Suppressor macrophage (primary cell): ENCODE measurements at regions not wholly inside any gene's neighbourhood (a gene's known extent, or its start where the extent isn't known, plus 50 kb on each side); places are given as distances from the start of the nearest gene placed in this dataset.
A peak's percentile ranks its signal among the peaks of the same experiment; 100 is the strongest.
"Not testable (repeated sequence)": the region's sequence is repeated elsewhere in the genome, so short reads cannot be mapped to it uniquely, and the experiment has no call there.

ENCODE experiments used
- DNase-seq, 4 experiments: peaks; one replicate each; pipeline ENCODE4 v3.0.0-alpha.2; 2020 to 2022

GRCh38 chr6:17012421-17013225 lies 89.2 kb upstream of the STMND1 start:
- no peak for DNase-seq

DNA sequence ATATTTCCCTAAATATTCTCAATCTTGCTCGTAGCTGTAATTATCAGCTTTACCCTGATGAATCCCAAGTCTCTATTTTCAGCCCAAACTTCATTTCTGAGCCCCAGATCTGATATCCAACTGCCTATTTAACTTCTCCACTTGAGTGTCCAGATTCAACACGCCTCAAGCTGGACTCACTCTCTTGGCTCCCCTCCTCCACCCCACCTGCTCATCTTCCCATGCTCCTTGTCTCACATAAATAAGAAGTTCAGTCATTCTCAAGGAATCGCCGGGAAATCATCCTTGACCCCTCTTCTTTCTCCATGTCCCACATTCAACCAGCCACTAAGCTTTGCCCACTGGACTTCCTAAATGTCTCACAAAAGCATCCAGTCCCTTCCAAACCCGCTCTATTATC lies 89.9 kb upstream of the STMND1 start:
- DNase-seq, result no peak

- DNase-seq, result no peak
Observed at GRCh38 chr6:17007749-17008148, 94.1 kb upstream of the STMND1 start.

DNA sequence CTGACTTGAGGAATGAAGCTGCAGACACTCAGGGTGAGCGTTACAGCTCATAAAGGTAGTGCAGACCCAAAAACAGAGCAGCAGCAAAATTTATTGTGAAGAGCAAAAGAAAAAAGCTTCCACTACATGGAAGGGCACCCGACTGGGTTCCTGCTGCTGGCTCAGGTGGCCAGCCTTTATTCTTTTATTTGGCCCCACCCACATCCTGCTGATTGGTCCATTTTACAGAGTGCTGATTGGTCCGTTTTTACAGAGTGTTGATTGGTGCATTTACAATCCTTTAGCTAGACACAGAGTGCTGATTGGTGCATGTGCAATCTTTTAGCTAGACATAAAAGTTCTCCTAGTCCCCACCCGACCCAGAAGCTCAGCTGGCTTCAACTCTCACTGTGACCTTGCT lies 95.3 kb upstream of the STMND1 start:
- no peak for DNase-seq

DNA sequence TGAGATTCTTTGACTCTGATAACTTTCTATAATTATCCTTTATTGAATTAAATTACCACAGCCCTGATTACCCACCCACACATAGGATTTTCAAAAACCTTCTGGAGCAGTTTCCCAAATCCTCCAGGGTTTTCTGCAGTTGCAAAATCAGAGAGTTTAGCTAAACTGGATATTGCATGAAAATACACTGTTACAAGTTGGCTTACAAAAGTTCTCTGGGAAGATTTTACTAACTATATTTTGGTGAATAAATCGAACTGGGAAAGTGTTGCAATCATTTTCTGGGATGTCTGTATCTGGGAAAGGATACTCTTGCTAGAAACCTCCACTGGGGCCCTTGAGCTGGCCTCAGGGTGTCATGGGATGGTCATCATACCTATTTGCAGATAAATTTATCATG lies 97.6 kb upstream of the STMND1 start:
- DNase-seq, result no peak

DNA sequence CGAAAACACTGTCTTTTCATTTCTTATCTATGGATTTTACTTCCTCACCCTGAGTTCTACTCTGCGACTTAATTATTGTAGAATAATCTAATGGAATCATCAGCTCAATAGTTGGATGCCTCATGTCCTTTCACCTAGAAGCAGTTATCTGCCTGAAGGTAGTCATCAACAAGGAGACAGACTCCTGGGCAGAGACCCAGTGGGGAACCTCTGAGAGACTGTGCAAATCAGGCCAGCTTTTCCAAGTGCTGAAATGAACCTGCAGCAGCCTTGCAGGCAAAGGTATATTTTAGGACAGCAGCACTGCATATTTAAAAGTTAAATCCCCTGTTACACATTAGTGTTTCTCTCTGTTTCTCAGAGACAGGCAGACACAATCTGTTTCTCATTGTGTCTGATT lies 99.7 kb upstream of the STMND1 start:
- no peak for DNase-seq

DNA sequence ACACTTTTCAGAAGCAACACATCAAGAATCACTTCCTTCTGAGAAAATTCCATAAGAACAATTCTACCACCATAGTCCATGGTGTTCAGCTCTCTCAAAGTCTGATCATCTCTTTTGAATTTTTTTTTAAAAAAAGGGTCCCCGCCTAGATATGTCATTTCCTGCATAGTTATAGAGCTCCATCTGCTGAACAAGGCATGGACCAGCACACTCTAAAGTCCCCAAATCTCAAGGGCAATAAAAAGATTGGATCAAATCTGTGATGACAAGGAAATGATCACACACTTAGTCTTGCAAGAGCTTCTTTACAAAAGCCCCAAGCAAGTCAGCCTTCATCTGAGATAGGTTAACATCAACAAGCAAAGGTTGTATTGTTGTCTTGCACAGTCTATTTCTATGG lies 100.7 kb upstream of the STMND1 start:
- no peak for DNase-seq

DNA sequence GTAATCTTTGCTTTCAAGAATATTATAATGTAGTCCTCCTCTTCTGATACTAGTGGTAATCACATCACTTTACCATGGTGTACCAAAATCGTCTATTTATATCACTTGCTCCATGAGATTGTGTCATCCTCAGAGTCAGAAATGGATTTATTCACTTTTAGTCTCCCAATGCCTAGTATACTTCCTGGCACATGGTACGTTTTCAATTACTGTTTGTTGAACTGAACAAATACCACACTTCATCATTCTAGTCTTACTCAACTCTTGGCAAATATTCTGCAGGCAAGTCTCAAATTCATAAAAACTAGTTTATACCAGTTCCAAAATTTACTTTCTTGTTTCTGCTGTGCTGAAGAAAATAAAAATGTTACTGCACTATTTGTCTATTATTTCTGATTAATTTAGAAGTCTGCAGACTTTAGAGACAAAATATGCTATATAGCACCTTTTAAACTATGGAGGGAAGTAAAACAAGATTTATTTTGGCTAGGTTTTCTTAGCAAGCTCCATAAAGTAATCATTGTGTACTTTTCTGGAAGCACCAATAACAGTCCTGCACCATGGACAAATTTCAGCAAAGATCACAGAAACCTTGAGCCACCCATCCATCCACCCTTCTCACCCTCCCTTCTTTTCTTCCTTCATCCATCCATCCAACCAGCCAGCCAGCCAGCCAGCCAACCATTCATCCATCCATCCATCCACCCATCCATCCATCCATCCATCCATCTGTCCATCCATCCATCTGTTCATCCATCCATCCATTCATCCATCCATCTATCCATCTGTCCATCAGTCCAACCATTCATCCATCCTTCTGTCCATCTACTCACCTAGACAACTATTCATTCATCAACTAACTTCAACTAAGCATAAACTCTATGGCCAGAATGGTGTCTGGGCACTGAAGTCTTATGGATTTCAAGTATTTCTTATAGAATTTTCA lies 102.1 kb upstream of the STMND1 start:
- no peak for DNase-seq

- no peak for DNase-seq
Observed at GRCh38 chr6:16998461-16998860, 103.4 kb upstream of the STMND1 start.

DNA sequence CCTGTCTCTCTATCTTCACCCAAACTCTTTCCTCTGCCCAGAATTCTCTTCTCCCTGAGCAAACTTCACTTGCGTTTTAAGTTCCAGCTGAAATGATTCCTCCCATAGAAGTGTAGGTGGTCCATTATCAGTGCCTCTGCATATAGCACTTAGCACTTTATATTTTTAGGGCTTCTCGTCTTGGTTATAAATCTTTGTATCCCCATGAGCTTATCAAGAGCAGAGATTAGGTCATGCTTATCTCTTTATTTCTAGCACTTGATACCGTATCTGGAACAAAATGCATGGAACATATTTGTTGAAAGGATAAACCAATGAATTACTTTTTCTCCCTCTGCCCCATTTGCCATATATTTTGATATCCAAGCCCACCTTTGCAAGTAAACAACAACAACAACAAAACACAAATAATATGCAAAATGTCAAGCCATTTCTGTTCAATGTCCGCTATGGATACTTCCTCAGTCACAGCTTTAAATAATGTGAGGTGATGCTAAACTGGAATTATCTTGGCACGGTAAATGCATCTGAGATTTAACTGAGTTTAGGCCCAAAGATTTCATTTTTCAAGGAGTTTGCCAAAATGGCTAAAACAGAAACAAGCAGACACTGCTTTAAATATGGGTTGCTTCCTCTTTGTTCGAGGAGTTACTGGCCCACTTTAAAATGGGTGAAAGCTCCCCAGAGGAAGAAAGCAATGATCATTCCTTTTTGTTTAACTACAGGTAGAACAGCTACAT lies 106.2 kb upstream of the STMND1 start:
- peak in 1 of 4 experiments; percentile 22 for DNase-seq

DNA sequence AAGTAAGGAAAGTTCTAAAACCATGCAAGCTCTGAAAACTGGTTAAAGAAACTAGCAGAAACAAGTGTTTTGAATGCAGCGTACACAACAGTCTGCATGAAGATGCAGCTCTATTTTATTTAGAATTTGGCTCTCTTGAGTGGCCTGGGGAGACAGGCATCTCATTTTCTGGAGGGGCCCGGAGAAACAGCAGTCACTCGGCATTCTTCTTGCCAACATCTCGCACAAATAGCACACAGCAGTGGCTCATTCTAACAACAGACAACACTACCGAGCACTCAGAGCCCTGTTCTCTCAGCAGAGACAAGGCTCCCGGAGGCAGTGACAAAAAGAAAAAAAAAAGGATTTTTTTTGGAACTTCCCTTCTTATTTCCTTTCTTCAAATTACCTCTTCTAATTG lies 108.5 kb upstream of the STMND1 start:
- no peak for DNase-seq

- DNase-seq, result no peak
Observed at GRCh38 chr6:16991981-16992629, 109.7 kb upstream of the STMND1 start.

GRCh38 chr6:16989976-16990375 lies 111.9 kb upstream of the STMND1 start:
- not testable (repeated sequence) for DNase-seq

GRCh38 chr6:16989382-16989781 lies 112.5 kb upstream of the STMND1 start:
- no peak for DNase-seq

- DNase-seq, result no peak
Observed at GRCh38 chr6:16987996-16988395, 113.9 kb upstream of the STMND1 start.

DNA sequence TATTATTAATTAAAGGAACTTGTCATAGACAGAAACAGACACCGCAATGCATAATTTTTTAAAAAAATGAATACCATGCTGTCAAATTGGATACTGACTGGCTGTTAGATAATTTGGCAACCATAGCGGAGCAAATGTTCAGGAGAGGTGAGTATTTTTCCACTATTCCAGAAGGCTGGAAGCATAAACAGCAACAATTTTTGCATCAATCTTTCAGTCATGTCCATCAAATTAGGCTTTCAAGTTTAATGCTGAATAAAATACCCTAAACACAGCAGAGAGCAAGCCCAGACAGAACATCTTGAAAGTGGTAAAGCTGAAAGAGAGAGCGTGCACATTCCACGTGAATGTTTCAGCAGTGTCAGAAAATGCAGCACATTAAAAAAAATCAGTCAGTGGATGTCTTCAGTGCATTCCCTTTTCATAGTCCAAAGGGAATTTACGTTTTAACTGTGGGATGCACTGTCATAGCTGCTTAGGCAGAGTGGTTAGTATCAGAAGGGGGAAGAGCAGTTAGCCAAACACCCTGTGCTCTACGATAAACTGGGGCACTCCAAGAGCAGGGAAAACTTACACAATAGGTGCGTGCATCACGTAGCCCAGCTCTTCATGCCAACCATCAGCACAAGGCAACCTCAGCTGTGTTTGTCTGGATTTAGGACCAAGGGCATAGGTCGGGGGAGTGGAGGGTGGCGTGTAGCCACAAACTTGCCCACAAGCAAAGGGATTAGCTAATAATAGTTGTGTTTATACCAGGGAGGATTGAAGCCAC lies 116.2 kb upstream of the STMND1 start:
- peak in 3 of 4 experiments; percentile 24 to 45 (median 37) for DNase-seq

- DNase-seq, result peak; percentile 38 to 64 (median 53)
Observed at GRCh38 chr6:16982807-16983206, 119.0 kb upstream of the STMND1 start.

DNA sequence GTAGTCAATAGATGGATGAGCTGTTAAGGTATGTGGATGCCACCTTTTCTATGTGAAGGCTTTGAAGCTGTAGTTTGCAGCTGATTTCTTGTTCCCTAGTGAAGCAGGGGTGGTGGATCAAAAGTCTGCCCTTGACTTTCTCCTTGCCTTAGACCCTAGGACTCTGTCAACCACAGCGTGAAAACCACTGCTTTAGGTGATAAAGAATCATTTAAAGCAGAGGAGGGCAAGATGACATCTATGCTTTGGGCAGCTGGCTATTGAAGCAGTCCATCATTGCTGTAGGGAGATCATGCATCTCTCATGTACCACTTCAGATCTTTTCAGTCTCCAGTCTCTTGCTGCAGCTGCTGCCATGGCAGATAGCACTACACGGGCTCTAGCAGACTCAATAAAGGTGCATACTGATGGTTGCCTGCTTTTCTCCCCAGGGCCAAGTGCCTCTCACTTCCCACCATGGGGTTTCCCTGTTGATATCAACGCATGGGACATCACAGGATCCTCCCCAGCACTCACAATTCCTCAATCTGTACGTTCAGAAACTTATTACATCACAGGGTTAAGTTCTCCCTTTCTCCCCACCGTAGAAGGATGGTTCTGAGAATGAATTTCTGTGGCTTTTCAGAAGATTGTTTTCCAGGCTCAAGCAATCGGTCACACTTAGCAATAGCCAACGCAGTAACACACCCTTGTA lies 122.0 kb upstream of the STMND1 start:
- peak; percentile 20 to 58 (median 48) for DNase-seq

GRCh38 chr6:16978686-16979085 lies 123.2 kb upstream of the STMND1 start:
- no peak for DNase-seq

GRCh38 chr6:16976385-16977183 lies 125.3 kb upstream of the STMND1 start:
- DNase-seq, result no peak
